Brain microvascular endothelial cell (primary cell): ENCODE measurements at regions not wholly inside any gene's neighbourhood (a gene's known extent, or its start where the extent isn't known, plus 50 kb on each side); places are given as distances from the start of the nearest gene placed in this dataset.

ENCODE experiments used
- DNase-seq: peaks from one replicate; pipeline ENCODE4 v3.0.0-alpha.2; 2020
- H3K27ac ChIP-seq: fragments of 250-450 bp; sonication (Bioruptor Pico); 2 replicates; pipeline ENCODE4 v1.5.1; 2020; ENCODE audit warnings: mild to moderate bottlenecking, moderate library complexity
- H3K27me3 ChIP-seq: fragments of 250-450 bp; sonication (Bioruptor Pico); replicated peaks from 2 replicates; pipeline ENCODE4 v1.5.1; 2020; ENCODE audit warnings: mild to moderate bottlenecking
- H3K36me3 ChIP-seq: fragments of 250-450 bp; sonication (Bioruptor Pico); replicated peaks from 2 replicates; pipeline ENCODE4 v1.5.1; 2020; ENCODE audit warnings: mild to moderate bottlenecking
- H3K4me3 ChIP-seq: 2 replicates; pipeline ENCODE4 v1.5.1; 2011; ENCODE audit warnings: low read depth, mild to moderate bottlenecking, control low read depth, low read length, moderate library complexity
- in situ Hi-C: cut with HindIII; loops from 2 replicates; pipeline ENCODE4 v1.10.0; 2017; ENCODE audit warnings: low sequenced_read_pairs, low pct_ligation_motif_present
- TF ChIP-seq, protein P1 (sequence below): IDR thresholded peaks from 2 replicates; pipeline ENCODE4 v1.5.1; 2011; ENCODE audit warnings: low read depth, mild to moderate bottlenecking, moderate library complexity, low read length, control low read depth, inconsistent platforms; ENCODE audit errors: missing control alignments

DNA sequence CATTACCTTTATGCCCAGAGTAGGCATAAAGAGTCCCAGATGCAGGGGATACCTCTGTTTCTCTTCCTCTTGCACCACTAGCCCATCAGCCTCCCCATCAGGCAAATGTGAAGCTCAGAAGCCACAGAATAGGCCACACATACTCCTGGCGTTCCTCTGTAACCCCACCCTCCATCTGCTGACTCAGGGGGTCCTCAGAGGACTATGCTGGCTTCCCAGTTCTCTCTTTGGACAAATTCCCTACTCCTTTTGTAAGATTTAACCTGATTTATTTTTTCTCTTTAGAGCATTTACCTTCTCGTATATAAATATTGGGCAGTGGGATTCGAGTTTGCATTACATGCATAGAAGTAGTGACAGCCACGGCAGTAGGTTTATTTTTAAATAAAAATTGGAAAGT lies 262.3 kb upstream of the CADM1 start:
- DNase-seq = no peak
- no peak overlapping the region for H3K27ac ChIP-seq
- in situ Hi-C loops = no loop called here
- H3K27me3 ChIP-seq = no peaks in the 10 kb centered on the region
- no peaks in the 10 kb centered on the region for H3K36me3 ChIP-seq
- no peak overlapping the region for H3K4me3 ChIP-seq
- TF ChIP-seq, protein P1, sequence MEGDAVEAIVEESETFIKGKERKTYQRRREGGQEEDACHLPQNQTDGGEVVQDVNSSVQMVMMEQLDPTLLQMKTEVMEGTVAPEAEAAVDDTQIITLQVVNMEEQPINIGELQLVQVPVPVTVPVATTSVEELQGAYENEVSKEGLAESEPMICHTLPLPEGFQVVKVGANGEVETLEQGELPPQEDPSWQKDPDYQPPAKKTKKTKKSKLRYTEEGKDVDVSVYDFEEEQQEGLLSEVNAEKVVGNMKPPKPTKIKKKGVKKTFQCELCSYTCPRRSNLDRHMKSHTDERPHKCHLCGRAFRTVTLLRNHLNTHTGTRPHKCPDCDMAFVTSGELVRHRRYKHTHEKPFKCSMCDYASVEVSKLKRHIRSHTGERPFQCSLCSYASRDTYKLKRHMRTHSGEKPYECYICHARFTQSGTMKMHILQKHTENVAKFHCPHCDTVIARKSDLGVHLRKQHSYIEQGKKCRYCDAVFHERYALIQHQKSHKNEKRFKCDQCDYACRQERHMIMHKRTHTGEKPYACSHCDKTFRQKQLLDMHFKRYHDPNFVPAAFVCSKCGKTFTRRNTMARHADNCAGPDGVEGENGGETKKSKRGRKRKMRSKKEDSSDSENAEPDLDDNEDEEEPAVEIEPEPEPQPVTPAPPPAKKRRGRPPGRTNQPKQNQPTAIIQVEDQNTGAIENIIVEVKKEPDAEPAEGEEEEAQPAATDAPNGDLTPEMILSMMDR = no peak

DNA sequence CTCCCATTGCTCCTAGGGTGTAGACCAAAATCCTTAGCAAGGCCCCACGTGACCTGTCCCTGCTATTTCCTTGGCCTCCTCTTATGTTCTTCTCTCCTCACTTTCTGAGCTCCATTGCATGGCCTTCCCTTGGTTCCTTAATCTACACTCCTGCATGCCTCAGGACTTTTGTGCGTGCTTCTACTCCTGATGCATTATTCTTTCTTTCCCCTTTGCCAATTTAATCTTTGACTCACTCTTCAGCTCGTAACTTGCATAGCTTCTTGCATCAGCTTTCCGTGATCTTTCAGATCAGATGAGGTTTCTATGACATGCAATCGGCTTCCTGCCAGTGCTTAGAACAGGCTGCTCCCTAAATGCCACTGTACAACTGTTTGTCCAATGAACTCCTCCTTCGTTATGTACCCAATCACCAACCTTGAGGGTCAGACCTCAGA lies 261.6 kb upstream of the CADM1 start:
- H3K27me3 ChIP-seq = no peaks in the 10 kb centered on the region
- TF ChIP-seq, protein P1 = no peak
- H3K27ac ChIP-seq = no peak overlapping the region
- in situ Hi-C loops = no loop called here
- H3K4me3 ChIP-seq = no peak overlapping the region
- H3K36me3 ChIP-seq = no peaks in the 10 kb centered on the region
- DNase-seq = no peak

DNA sequence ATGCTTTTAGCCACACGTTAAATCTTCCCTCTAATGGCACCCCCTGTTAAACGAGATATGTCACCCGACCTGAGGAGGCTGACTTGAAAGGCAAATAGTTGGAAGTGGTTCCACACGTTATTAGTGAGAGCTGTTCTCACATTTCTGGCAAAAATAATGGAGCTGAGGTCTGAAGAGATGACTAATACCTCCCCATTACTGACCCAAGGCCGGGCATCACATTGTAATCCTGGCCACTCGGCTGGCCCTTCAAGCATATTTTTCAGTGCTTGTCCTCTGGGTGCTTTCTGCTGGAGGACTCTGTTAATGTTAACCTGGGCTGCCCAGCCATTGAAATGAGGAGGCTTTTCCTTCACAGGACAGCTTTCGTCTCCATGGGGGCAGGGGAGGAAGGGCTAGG lies 260.0 kb upstream of the CADM1 start:
- in situ Hi-C loops = no loop called here
- Histone ChIP-seq H3K36me3 (no peaks in the 10 kb centered on the region), H3K27ac (no peak overlapping the region), H3K4me3 (no peak overlapping the region), H3K27me3 (no peaks in the 10 kb centered on the region)
- no peak for DNase-seq
- TF ChIP-seq, protein P1 = no peak

DNA sequence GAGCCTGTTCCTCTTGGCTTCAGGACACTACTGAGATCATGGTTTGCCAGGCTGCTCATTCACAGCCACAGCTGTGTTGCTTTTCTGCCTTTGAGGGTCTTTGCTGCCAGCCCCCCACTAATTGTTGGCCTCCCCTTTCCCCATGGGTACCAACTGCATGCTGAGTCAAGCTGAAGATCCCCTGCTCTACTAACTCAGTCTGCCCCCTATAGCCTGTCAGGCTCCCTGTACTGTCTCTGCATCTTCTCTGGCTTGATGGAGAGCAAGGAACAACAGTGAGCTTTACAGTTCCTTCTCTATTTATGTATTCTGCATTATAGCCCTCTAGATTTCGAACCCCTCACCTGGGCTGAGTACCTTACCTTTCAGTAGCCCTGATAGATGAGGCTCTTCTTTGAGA lies 257.6 kb upstream of the CADM1 start:
- H3K4me3 ChIP-seq = no peak overlapping the region
- TF ChIP-seq, protein P1 = no peak
- no peaks in the 10 kb centered on the region for H3K36me3 ChIP-seq
- DNase-seq = no peak
- H3K27me3 ChIP-seq = no peaks in the 10 kb centered on the region
- H3K27ac ChIP-seq = no peak overlapping the region
- in situ Hi-C loops = no loop called here

DNA sequence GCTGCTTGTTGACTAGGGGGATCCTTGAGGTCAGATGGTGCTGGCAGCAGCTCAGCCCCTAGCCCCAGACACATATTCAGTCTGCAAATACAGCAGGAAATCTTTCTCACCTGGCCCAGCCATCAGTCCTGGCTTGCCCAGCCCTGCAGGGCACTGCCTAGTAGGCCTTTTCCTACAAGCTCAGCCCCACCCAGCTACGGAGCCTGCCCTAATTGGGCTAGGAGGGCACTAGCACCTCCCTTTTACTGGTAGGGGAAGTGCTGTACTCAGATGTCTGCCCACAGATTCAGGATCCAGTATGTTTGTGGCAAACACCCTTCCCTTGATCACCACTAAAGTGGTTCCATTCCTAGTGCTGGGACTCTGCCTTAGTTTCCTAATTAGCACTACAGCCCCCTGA lies 257.1 kb upstream of the CADM1 start:
- TF ChIP-seq, protein P1 = no peak
- in situ Hi-C loops = no loop called here
- no peak for DNase-seq
- Histone ChIP-seq H3K27ac (no peak overlapping the region), H3K36me3 (no peaks in the 10 kb centered on the region), H3K27me3 (no peaks in the 10 kb centered on the region), H3K4me3 (no peak overlapping the region)
